Loucy (cell line): ENCODE measurements at regions not wholly inside any gene's neighbourhood (a gene's known extent, or its start where the extent isn't known, plus 50 kb on each side); places are given as distances from the start of the nearest gene placed in this dataset.

Experiments used
- CTCF ChIP-seq: fragments of 200-600 bp; sonication (generic); conservative IDR thresholded peaks from 2 replicates; pipeline ENCODE4 v1.5.1; 2014; ENCODE audit warnings: mild to moderate bottlenecking, antibody characterized with exemption, low read length
- EZH2phosphoT487 ChIP-seq: fragments of 200-600 bp; IDR thresholded peaks from 2 replicates; pipeline ENCODE4 v1.6.1; 2018; ENCODE audit warnings: antibody characterized with exemption, mild to moderate bottlenecking, moderate library complexity, borderline replicate concordance

DNA sequence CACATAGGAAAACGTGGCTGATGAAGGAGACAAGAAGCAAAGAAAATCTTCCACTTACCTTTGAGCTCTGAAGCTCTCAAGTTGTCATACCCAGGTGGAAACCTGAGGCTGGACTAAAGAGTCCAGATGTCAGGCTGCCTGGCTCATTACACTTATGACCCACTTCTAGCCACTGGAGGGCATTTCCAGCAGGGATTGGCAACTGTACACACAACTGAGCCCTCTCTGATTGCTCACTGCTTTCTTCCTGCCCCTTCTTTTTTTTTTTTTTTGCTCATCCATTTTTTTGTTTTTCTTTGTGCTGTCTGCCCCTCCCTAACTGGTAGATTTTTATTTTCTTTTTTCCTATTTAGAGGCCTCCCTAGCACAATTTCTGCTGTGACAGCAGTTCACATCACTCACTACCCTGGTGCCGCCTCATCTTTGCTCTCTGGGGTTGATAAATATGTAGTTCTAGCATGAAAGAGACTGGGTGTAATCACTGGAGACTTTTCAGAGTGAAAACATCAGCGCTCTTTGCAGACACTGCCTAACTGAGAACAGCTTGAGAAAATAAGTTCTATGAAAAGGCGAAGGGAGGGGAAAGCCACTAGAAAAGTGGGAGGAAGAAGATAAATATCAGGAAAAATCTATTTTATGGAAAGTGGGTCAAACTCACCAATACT, 334.5 kb downstream of the NUF2 start:
- TF ChIP-seq CTCF, result no peak
- no peak for TF ChIP-seq EZH2phosphoT487
